MCF 10A (cell line): ENCODE measurements at regions not wholly inside any gene's neighbourhood (a gene's known extent, or its start where the extent isn't known, plus 50 kb on each side); places are given as distances from the start of the nearest gene placed in this dataset.

Experiments used
- BruUV-seq: library from RNA; stranded (reverse); fragments of 400-500 nt; replicated peaks from 2 replicates; lab custom pipeline; 2021; lab: Mats Ljungman, UMichigan
- CTCF ChIA-PET: fragments of 300-600 bp; sonication (Branson Sonifier 250); formaldehyde crosslinking; extraction: SDS; loops from one replicate; lab custom pipeline; 2021; ENCODE audit warnings: antibody characterized with exemption, inconsistent platforms; lab: Yijun Ruan, JAX
- POLR2A ChIA-PET: fragments of 300-600, 350-650 bp; sonication (Branson Sonifier 250); formaldehyde crosslinking; extraction: SDS; loops from one replicate; lab custom pipeline; 2020; ENCODE audit warnings: antibody characterized with exemption, inconsistent platforms; lab: Yijun Ruan, JAX
- DNase-seq: peaks from one replicate; pipeline ENCODE4 v3.0.0-alpha.2; 2018; ENCODE audit not compliant: unreplicated experiment
- H3K27ac Mint-ChIP-seq: one replicate; pipeline ENCODE4 v1.8.0; 2022; ENCODE audit warnings: mild to moderate bottlenecking, low read depth, mixed read lengths; ENCODE audit not compliant: unreplicated experiment
- H3K27me3 Mint-ChIP-seq: one replicate; pipeline ENCODE4 v1.8.0; 2022; ENCODE audit warnings: mixed read lengths; ENCODE audit not compliant: insufficient read depth, unreplicated experiment
- H3K36me3 Mint-ChIP-seq: one replicate; pipeline ENCODE4 v1.8.0; 2022; ENCODE audit warnings: mild to moderate bottlenecking, moderate library complexity, mixed read lengths; ENCODE audit not compliant: insufficient read depth, unreplicated experiment
- H3K4me1 Mint-ChIP-seq: one replicate; pipeline ENCODE4 v1.8.0; 2022; ENCODE audit warnings: mixed read lengths; ENCODE audit not compliant: insufficient read depth, unreplicated experiment
- H3K4me3 Mint-ChIP-seq: one replicate; pipeline ENCODE4 v1.8.0; 2022; ENCODE audit warnings: mild to moderate bottlenecking, moderate library complexity, mixed read lengths; ENCODE audit not compliant: unreplicated experiment
- H3K9me3 Mint-ChIP-seq: one replicate; pipeline ENCODE4 v1.8.0; 2022; ENCODE audit warnings: mixed read lengths; ENCODE audit not compliant: unreplicated experiment
- intact Hi-C: fragments of 100-400 bp; cut with micrococcal nuclease; formaldehyde crosslinking; loops from 2 replicates; pipeline ENCODE4 v1.14.1; 2022
- TF ChIP-seq, protein P1 (sequence below): fragments of 200-600 bp; IDR thresholded peaks from one replicate; pipeline ENCODE4 v1.8.0; 2022; ENCODE audit warnings: antibody characterized with exemption, mild to moderate bottlenecking; ENCODE audit not compliant: unreplicated experiment

DNA sequence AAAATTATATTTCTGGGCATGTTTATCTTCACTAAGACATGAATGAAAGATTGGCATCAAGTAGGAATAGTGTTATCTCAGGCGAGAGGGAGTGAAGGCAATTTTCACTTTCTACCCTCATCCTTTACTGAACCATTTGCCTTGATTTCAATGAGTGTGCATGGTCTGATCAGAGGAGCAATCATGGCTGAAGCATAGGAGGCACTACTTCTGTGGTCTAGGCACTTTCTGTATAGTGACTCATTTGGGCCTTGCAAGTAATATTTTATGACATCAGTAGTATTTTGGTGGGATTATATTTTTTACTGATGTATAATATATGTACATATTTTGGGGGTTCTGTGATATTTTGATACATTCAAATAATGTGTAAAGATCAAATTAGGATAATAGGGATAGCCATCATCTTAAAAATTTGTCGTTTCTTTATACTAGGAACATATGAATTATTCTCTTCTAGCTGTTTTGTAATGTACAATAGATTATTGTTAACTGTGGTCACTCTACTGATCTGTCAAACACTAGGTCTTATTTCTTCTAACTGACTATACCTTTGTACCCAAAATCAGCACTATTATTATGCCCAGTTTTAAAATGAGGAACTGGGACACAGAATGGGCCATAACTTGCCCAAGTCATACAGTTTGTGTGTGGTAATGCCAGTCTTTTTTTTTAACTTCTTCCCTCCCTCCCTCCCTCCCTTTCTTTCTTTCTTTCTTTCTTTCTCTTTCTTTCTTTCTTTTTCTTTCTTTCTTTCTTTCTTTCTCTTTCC is 101.9 kb downstream of the RAB11FIP2 start:
- CTCF ChIA-PET, result interaction anchor here (0.5 kb wide), 1 partner anchor 24 kb away, joined by 3 read pairs; no protein-coding TSS in a partner anchor
- Mint-ChIP-seq H3K27ac (no peak overlapping the region), H3K9me3 (no peaks in the 10 kb centered on the region), H3K36me3 (no peaks in the 10 kb centered on the region), H3K27me3 (no peaks in the 10 kb centered on the region), H3K4me3 (no peak overlapping the region), H3K4me1 (peaks cover 5% of the 10 kb centered on the region)
- POLR2A ChIA-PET, result no interaction called here
- no TSS peak for BruUV-seq
- TF ChIP-seq, protein P1, sequence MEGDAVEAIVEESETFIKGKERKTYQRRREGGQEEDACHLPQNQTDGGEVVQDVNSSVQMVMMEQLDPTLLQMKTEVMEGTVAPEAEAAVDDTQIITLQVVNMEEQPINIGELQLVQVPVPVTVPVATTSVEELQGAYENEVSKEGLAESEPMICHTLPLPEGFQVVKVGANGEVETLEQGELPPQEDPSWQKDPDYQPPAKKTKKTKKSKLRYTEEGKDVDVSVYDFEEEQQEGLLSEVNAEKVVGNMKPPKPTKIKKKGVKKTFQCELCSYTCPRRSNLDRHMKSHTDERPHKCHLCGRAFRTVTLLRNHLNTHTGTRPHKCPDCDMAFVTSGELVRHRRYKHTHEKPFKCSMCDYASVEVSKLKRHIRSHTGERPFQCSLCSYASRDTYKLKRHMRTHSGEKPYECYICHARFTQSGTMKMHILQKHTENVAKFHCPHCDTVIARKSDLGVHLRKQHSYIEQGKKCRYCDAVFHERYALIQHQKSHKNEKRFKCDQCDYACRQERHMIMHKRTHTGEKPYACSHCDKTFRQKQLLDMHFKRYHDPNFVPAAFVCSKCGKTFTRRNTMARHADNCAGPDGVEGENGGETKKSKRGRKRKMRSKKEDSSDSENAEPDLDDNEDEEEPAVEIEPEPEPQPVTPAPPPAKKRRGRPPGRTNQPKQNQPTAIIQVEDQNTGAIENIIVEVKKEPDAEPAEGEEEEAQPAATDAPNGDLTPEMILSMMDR, result no peak
- DNase-seq, result no peak
- intact Hi-C loops, result no loop called here

DNA sequence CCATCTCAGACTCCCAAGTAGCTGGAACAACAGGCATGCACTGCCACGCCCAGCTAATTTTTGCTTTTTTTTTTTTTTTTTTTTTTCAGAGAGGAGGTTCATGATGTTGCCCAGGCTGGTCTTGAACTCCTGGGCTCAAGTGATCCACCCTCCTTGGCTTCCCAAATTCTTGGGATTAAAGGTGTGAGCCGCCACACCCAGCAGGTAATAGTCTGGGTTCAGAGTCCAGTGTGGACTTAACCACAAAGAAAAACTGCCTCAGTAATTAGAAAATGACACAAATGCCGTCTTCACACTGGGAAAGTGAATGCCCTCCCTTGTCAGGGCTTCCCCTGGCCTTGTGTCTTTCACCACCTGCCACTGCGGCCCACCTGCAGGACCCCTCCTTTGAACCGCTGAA is 101.1 kb downstream of the RAB11FIP2 start:
- peaks cover 5% of the 10 kb centered on the region for H3K4me1 Mint-ChIP-seq
- DNase-seq, result no peak
- TF ChIP-seq, protein P1, result no peak
- H3K27me3 Mint-ChIP-seq, result no peaks in the 10 kb centered on the region
- BruUV-seq, result no TSS peak
- CTCF ChIA-PET, result interaction anchor here (0.8 to 1.1 kb wide), 2 partner anchors 10 to 449 kb away, joined by 3 read pairs; no protein-coding TSS in a partner anchor
- no peaks in the 10 kb centered on the region for H3K9me3 Mint-ChIP-seq
- H3K36me3 Mint-ChIP-seq, result no peaks in the 10 kb centered on the region
- H3K27ac Mint-ChIP-seq, result no peak overlapping the region
- H3K4me3 Mint-ChIP-seq, result no peak overlapping the region
- POLR2A ChIA-PET, result no interaction called here
- intact Hi-C loops, result no loop called here

DNA sequence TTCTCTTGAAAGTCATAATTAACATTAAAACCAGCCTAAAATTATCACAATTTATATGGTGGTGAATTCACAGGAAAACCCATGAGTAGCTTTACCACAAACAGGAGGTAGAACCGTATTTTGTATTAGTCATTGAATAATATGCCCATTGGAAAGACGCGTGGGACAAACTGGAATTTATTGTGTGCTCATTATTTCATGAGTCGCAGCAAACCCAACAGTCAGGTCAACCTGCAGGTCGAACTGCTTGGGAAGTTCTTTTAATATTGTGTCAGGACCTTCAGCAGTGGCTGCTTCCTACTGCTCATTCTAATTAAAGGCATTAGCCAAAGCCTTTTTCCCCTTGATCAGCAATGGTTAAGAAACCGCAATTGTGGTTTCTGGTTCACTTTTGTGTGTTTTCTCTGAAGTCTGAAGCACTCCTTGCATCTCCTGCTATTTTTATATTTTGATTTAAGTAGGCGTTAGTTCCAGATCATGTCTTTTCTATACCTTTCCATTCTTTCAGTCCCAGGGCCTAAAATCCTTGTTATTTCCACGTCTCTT is 100.1 kb downstream of the RAB11FIP2 start:
- no peaks in the 10 kb centered on the region for H3K27me3 Mint-ChIP-seq
- BruUV-seq, result no TSS peak
- no peak overlapping the region for H3K27ac Mint-ChIP-seq
- intact Hi-C loops, result no loop called here
- no peak overlapping the region for H3K4me3 Mint-ChIP-seq
- H3K9me3 Mint-ChIP-seq, result no peaks in the 10 kb centered on the region
- TF ChIP-seq, protein P1, result no peak
- no peaks in the 10 kb centered on the region for H3K36me3 Mint-ChIP-seq
- DNase-seq, result peak; percentile 8
- POLR2A ChIA-PET, result no interaction called here
- CTCF ChIA-PET, result interaction anchor here (0.7 to 1.1 kb wide), 3 partner anchors 11 to 450 kb away, joined by 3 to 4 read pairs (median 3); no protein-coding TSS in a partner anchor
- peaks cover 5% of the 10 kb centered on the region for H3K4me1 Mint-ChIP-seq

DNA sequence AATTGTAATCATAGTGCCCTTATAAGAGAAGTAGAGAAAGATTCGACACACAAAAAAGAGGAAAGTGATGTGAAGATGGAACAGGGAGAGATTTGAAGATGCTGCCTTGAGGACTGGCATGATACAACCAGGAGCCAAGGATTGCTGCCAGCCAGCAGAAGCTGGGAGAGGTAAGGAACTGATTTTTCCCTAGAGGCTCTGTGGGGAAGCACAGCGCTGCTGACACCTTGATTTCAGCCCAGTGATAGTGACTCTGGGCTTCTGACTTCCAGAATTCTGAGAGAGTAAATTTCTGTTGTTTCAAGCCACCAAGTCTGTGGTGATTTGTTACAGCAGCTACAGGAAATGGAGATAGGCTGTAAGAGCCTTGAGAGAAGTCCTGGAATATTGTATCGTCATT is 98.2 kb downstream of the RAB11FIP2 start:
- Mint-ChIP-seq H3K27ac (no peak overlapping the region), H3K4me1 (no peaks in the 10 kb centered on the region), H3K9me3 (no peaks in the 10 kb centered on the region), H3K36me3 (no peaks in the 10 kb centered on the region), H3K27me3 (no peaks in the 10 kb centered on the region), H3K4me3 (no peak overlapping the region)
- ChIA-PET CTCF (no interaction called here), POLR2A (no interaction called here)
- no peak for DNase-seq
- TF ChIP-seq, protein P1, result no peak
- no TSS peak for BruUV-seq
- intact Hi-C loops, result no loop called here
